Urothelium cell line (cell line): ENCODE measurements at regions not wholly inside any gene's neighbourhood (a gene's known extent, or its start where the extent isn't known, plus 50 kb on each side); places are given as distances from the start of the nearest gene placed in this dataset.
"Not testable (repeated sequence)": the region's sequence is repeated elsewhere in the genome, so short reads cannot be mapped to it uniquely, and the experiment has no call there.

Experiments
- DNase-seq: peaks from one replicate; pipeline ENCODE4 v3.0.0; 2011; ENCODE audit warnings: low spot score, mixed read lengths
- FAIRE-seq: peaks from 2 replicates; lab custom pipeline; 2011; peaks lifted over from hg19 to GRCh38; lab: Jason Lieb, UNC

- DNase-seq (no peak), FAIRE-seq (no peak)
These were observed 538.7 kb downstream of the RBFOX1 start for GRCh38 chr16:7871371-7871770.

- peak; percentile 22 for DNase-seq
- FAIRE-seq = no peak
These were observed 535.2 kb downstream of the RBFOX1 start for GRCh38 chr16:7867831-7868230.

GRCh38 chr16:7866144-7866543 is 533.5 kb downstream of the RBFOX1 start:
- FAIRE-seq = no peak
- no peak for DNase-seq

- not testable (repeated sequence) for FAIRE-seq, DNase-seq
These were observed 532.7 kb downstream of the RBFOX1 start for GRCh38 chr16:7865393-7865792.

GRCh38 chr16:7861891-7862582 is 529.4 kb downstream of the RBFOX1 start:
- no peak for FAIRE-seq
- no peak for DNase-seq

GRCh38 chr16:7853197-7853596 is 520.6 kb downstream of the RBFOX1 start:
- FAIRE-seq = no peak
- DNase-seq = no peak

- DNase-seq = no peak
- no peak for FAIRE-seq
These were observed 517.2 kb downstream of the RBFOX1 start for GRCh38 chr16:7849841-7850240.

- DNase-seq (no peak), FAIRE-seq (no peak)
These were observed 510.6 kb downstream of the RBFOX1 start for GRCh38 chr16:7843261-7843660.

- FAIRE-seq (no peak), DNase-seq (peak; percentile 10)
These were observed 506.9 kb downstream of the RBFOX1 start for GRCh38 chr16:7839568-7839967.

- FAIRE-seq = no peak
These were observed 502.3 kb downstream of the RBFOX1 start for GRCh38 chr16:7834771-7835431.

GRCh38 chr16:7820816-7821215 is 488.2 kb downstream of the RBFOX1 start:
- no peak for FAIRE-seq

More at GRCh38 chr16:7834771-7835431, 502.3 kb downstream of the RBFOX1 start:
- no peak for DNase-seq

GRCh38 chr16:7805686-7806396 is 473.2 kb downstream of the RBFOX1 start:
- DNase-seq = peak; percentile 14
- no peak for FAIRE-seq

More at GRCh38 chr16:7820816-7821215, 488.2 kb downstream of the RBFOX1 start:
- no peak for DNase-seq

GRCh38 chr16:7804635-7805195 is 472.1 kb downstream of the RBFOX1 start:
- no peak for DNase-seq
- no peak for FAIRE-seq

- FAIRE-seq (no peak), DNase-seq (no peak)
These were observed 459.7 kb downstream of the RBFOX1 start for GRCh38 chr16:7792346-7792745.

GRCh38 chr16:7791028-7791590 is 458.5 kb downstream of the RBFOX1 start:
- no peak for FAIRE-seq

GRCh38 chr16:7775072-7775488 is 442.4 kb downstream of the RBFOX1 start:
- FAIRE-seq (no peak), DNase-seq (no peak)

More at GRCh38 chr16:7791028-7791590, 458.5 kb downstream of the RBFOX1 start:
- DNase-seq = no peak

GRCh38 chr16:7772722-7773121 is 440.1 kb downstream of the RBFOX1 start:
- DNase-seq (no peak), FAIRE-seq (peak; percentile 48)

- not testable (repeated sequence) for DNase-seq, FAIRE-seq
These were observed 436.4 kb downstream of the RBFOX1 start for GRCh38 chr16:7769091-7769490.

- DNase-seq (no peak), FAIRE-seq (no peak)
These were observed 432.5 kb downstream of the RBFOX1 start for GRCh38 chr16:7765079-7765550.

- FAIRE-seq (no peak), DNase-seq (peak; percentile 21)
These were observed 430.5 kb downstream of the RBFOX1 start for GRCh38 chr16:7763111-7763510.
